ENCODE measurements at regions not wholly inside any gene's neighbourhood (a gene's known extent, or its start where the extent isn't known, plus 50 kb on each side); places are given as distances from the start of the nearest gene placed in this dataset.

GRCh38 chr11:104661901-104662300 is 236.4 kb downstream of the CASP12 start:
- TF ChIP-seq CTCF (IDR thresholded peaks at IDR 0.05) (no peak), STAT6 (CRISPR knock-in tag; conservative IDR thresholded peaks at IDR 0.05; ENCODE audit: low read depth) (no peak), JUN (CRISPR knock-in tag; IDR thresholded peaks at IDR 0.05) (no peak), KAT7 (CRISPR knock-in tag; IDR thresholded peaks at IDR 0.05; ENCODE audit: borderline replicate concordance) (no peak), FOXP4 (CRISPR knock-in tag; IDR thresholded peaks at IDR 0.05) (no peak), PREB (CRISPR knock-in tag; IDR thresholded peaks at IDR 0.05; ENCODE audit: borderline replicate concordance) (no peak)
